ENCODE measurements at regions not wholly inside any gene's neighbourhood (a gene's known extent, or its start where the extent isn't known, plus 50 kb on each side); places are given as distances from the start of the nearest gene placed in this dataset.

DNA sequence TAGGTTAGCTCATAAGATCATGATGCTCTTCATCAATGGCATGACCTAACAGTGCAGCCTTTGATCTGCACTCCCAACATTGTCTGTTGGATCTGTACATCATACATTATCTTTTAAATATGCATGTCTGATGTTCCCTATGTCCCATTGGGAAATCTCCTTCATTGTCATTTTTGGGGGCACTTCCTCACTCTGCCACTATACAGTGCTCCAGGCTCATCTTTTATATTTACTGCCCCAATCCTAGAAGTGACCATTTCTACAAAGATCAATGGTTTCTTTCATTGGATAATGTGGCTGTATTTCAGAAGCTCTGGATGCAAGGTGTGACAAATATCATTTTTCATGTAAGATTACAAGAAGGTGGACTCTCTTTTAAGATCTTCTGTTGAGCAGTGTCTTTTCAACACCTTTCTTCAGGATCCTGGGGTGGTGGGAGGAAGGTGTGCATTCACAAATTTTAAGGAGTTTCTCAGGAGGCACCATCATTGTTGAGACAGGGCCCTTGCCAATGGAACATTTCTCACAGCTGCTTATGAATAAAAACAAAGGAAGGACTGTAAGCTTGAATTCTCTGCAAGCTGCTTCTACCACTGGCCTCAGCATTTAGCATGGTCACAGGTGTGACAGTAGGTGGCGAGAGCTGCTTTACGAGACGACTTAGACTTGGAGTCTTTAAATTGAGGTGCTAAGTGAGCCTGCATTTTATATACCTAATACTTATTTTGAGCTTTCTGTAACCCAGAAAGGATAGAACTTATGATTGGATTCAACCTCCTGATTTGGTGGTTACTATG lies 403.0 kb downstream of the LMO7 start:
- DNase-seq, result no peak

DNA sequence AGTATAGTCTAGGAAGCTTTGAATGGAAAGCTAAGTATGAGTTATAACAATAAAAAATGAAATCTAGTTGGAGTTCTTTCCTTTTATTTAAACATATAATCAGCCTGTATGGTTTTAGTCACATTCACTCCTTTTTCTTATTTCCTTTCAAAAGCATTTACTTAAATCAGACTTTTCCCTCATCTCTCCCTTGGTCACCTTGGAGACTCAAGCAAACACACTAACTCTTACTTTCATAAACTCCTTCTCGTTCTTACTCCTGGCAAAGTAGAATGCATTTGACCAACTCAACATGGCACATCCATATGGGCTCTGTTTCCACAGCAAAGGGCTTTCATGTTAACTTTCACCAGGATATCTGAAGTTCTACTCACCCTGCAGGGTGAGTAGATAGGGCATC lies 400.0 kb downstream of the LMO7 start:
- no peak for DNase-seq

DNA sequence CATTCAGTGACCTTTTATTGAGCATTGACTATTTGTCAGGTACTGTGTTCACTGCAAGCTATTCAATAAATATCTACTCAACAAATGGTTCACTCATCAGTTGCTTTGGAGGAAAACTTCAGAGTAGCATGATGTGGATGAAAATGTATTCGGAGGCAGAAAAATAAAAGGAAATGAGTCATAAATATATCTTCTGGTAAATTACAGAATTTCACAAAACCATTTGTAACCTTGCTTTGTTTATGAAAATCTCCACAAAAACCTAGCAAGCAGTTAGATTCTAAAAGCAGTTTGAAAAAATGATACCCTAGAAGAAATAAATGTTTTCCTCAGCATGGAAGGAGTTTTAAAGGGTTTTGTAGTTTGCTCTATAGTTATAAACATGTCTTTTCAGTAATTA lies 399.6 kb downstream of the LMO7 start:
- peak in 1 of 3 donors; percentile 7 for DNase-seq

- no peak for DNase-seq
These were observed 393.6 kb downstream of the LMO7 start for GRCh38 chr13:76029706-76030105.

GRCh38 chr13:76029088-76029487 lies 393.0 kb downstream of the LMO7 start:
- DNase-seq, result no peak

GRCh38 chr13:76027131-76027530 lies 391.0 kb downstream of the LMO7 start:
- DNase-seq, result no peak

DNA sequence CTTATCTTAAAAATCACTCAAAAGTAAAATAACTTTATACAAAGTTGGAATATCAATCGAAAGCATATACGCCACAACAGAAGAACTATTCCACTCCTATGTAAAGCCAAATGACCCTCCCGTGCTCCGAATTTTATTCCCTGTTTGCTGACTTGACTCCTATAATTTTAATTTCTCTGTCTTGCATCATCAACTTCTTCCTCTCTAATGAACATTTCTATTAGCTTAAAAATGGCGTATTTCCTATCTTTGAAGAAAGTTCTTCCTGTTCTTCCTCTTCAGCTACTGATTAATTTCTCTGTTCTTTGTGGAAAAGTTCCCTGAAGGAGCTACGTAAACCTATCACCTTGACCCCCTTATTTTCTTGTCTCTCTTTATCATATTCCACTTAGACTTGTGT lies 389.3 kb downstream of the LMO7 start:
- DNase-seq, result no peak

DNA sequence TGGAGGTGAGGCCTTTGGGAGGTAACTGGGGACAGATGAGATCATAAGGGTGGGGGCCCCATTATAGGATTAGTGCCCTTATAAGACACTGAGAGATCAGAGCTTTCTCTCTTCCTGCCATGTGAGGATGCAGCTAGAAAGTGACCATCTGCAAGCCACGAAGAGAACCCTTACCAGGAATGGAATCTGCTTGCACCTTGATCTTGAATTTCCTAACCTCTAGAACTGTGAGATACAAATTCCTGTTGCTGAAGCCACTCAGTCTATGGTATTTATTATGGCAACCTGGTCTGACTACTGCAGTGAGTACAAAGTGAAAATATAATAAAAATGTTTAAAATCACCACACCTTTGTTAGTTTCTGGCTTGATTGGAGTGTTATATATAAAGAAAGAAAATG lies 388.0 kb downstream of the LMO7 start:
- DNase-seq, result no peak

- no peak for DNase-seq
These were observed 387.5 kb downstream of the LMO7 start for GRCh38 chr13:76023652-76024051.

DNA sequence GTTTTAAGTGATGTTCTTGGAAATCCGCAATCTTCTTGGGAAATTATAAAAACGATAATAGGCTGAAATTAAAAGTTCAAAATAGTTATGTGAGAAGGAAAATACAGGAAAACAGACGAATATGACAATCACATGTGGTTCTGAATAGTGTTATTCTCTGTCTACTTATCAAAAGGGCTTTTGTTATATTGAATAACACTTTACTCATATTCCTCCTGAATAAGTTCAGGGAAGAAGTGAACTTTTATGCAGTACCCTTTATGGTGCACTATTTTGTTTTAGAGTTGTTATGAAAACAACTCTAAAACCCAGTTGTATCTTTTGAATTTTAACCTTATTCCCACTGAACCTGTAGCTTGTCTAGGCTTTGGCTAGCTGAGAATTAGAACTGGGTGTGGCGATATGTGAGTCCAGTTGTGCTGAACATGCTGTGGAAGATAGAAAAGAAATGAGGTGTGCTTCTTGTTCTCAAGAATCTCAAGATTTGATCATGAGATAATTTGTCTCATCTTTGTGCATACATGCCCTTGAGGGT lies 384.4 kb downstream of the LMO7 start:
- DNase-seq, result no peak

DNA sequence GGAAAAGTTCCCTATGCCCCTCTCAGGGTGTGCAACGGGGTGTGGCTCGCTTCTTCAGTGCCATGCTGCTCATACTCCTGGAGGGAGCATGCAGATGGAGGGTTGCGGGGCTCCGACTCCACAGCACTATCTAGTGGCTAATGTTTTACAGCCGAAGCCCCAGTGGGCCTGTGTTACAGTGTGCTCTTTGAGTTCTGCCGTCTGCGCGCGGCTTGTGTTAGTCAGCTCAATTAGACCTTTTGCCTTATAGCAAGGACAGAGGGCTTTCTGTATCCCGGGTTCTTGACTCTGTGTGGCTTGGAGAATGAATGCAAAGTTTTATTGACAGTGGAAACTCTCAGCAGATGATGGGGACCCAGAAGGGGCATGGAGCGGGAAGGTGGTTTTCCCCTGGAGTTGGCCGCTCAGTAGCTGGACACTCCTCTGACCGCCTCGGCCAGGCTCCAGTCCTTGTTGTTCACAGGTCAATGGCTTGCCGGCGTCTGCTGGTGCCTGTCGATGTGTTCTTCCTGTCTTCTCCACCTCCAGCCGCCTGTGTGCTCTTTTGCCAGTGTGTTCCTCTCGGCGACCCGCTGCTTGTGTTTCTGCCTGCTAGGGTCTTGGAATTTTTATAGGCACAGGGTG lies 383.4 kb downstream of the LMO7 start:
- no peak for DNase-seq

DNA sequence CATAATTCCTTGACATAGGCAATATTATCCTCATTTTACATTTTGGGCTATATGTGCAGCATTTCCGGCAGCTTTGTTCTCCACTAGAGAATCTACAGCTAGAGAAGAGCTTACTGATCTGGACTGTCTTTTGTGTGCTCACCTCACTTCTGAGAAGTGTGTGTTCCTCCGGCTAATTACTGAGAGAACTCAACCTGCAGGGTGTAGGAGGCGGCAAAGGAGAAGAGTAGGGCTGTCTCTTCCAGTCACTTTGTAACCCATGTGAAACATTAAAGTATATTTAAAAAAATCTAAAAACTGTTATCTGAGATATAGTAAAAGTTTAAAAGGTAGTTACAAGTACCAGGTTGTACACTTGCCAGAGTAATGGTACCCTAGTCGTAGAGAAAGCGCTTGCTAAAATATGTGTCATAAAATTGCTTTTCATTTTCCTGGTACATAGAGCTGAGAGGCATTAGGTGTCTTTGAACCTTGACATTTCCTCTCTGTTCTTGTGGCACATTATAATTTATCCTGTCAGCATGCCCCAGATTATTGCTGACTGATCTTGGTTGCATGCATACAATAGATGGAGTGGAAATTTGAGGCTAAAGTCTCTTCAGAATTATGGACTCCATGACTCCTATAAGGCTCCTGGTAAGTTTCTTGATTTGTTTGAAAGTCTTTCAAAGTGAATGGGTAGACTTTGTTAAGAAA lies 381.9 kb downstream of the LMO7 start:
- DNase-seq, result no peak

GRCh38 chr13:76016799-76017400 lies 380.8 kb downstream of the LMO7 start:
- peak; percentile 61 to 76 (median 66) for DNase-seq

DNA sequence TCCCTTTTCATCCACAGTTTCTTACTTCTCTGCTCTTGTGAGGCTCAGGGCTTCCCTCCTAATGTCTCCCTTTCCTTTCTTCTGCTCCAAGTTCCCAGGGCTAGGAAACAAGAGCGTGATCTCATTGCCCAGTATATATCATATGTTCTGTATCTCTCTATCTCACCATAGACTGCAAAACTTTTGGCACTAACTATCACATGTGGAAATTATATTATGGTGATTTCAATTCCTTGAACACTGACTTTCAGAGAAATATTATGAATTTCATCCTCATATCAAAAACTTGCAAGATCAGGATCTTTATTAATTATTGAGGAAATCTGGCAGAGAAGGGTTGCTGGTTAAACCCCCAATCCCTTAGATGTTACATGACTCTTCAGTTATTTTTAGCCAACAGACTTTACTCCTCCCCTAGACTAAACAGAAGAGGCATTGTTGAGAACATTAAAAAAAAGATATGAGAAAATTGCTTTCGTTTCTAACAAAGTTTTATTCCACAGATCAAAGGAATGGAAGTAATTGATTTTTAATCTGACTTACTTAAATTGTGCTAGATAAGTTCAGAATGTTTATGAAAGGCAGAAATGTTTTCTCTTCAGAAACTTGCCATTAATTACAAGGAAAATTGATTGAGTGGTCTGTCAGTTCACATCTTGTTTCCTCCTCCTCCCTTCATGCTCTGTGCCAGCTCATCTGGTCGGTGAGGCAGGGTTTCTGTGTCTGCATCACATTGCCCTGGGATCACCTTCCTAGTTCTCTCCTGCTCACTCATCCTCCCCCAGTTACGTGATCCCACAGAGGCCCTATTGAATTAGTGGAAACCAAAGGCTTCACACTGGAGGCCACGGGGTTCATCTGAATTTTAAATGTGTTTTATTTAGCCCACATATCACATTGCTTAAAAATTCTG lies 378.5 kb downstream of the LMO7 start:
- DNase-seq, result no peak

GRCh38 chr13:76012091-76012721 lies 376.1 kb downstream of the LMO7 start:
- DNase-seq, result no peak

- no peak for DNase-seq
These were observed 373.2 kb downstream of the LMO7 start for GRCh38 chr13:76009267-76009890.

DNA sequence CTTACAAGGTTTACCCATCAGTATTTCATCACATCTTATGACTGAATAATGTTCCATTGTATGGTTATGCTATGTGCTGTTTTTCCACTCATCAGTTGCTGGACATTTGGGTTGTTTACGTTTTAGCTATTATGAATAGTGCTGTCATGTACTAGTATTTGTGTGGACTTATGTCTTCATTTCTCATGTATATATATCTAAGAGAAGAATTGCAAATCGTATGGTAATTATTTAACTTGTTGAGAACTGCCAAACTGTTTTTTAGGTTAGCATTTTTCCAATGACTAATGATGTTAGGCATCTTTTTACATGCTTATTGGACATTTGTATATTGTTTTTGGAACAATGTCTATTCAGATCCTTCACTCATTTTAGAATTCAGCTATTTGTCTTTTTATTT lies 368.3 kb downstream of the LMO7 start:
- no peak for DNase-seq

DNA sequence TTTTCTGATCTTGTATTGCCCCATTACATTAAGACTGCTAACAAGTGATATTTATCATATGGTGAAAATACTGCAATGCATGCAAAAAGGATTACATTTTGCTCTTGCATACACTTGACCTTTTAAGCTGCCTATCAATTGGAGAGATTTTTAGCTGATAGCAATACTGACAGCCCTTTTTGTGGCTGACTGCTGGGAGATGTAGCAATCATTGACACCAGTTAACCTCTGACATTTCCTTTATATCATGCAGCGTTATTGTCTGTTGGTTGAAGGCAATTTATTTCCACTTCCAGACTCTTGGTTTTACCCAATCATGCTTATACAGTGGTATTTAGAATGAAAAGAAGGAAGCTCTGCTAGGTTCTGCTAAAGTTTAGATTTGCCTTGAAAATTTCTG lies 364.0 kb downstream of the LMO7 start:
- DNase-seq, result peak in 1 of 3 donors; percentile 31

GRCh38 chr13:75996582-75996981 lies 360.5 kb downstream of the LMO7 start:
- no peak for DNase-seq

DNA sequence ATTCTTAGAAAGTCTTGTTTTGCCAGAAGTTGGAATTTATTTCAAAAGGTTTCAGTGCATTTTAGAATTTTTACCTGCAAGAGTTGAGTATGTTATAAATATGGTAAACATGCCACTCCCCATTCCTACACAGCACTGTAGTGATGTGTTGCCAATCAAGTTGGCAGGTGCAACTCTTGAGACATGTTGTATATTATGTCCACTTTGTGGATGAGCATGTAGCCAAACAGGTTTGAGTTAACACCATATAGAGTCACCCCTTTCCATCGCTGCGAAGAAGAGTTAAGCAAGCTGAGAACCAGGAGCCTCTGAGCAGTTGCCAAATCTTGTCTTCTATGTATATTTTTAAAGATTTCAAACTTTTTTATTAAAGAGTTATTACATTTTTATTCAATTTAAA lies 359.8 kb downstream of the LMO7 start:
- no peak for DNase-seq

DNA sequence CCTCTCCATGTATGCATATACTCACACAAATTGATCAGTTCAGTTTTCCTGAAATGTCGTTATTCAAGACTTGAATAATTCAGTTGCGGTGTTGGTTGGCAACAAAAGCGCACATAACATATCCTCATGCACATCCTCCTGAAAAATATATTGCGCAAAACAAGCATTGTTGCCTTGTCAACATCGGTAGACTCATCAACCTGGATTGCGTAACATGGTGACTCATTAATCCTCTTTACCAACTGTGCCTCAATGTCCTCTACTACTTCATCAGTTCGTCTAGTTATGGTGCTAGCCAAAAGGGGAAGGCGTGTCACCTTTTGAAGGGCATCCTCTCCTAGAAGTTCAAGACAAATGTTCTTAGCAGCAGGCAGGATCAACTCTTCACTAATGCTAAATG lies 357.7 kb downstream of the LMO7 start:
- peak in 1 of 3 donors; percentile 4 for DNase-seq

Measured in suppressor macrophage treated with lipopolysaccharide for 1 hour (primary cell).